ENCODE measurements at regions not wholly inside any gene's neighbourhood (a gene's known extent, or its start where the extent isn't known, plus 50 kb on each side); places are given as distances from the start of the nearest gene placed in this dataset.

DNA sequence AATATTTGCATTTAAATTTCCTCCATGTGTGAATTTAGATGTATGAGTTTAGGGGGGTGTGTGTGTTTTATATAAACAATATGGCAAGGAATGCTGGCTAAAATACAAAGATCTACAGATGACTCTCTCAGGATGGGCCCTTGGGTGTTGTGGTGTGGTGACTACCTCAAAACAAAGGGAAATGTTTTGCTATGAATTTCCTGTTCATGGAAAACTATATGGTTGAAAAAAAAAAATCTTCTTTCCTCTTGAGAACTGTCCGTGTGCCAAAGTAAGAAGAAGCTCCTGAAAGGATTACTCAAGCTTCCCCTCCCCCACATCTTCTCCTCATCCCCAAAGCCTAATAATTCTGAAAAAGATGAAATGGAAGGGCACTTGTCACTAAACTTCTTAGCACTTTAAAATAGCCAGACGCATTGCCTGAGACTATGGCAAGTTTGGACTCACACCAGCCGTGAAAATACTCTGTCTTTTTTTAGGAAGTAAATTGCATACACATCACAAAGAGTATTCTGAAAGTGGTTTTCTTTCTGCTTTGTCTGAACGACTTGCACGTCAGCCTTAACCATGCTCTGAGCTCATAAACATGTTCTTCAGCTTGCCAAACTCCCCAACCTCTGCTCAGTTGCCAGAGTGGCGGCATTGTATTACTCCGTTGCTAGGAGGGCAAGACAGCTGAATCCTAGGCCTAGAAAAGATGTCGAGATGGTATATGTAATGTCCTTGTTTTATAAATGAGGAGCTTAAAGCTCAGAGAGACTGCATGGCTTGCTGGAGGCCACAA, 250.4 kb upstream of the JADE1 start:
- POLR2A ChIA-PET = no interaction called here
- Histone ChIP-seq H3K27ac (ENCODE audit: extremely low read length, insufficient read depth, low read length) (no peak overlapping the region), H3K27me3 (ENCODE audit: control insufficient read depth in 1 of 2, insufficient read depth in 2 of 2, low read length in 2 of 2) (no peaks in the 10 kb centered on the region), H3K4me1 (ENCODE audit: insufficient read depth, low read length) (peaks cover 14% of the 10 kb centered on the region), H3K4me3 (replicated peaks in 1 of 3; ENCODE audit: insufficient read depth in 1 of 3, low read depth in 2 of 3, low read length in 3 of 3) (no peak overlapping the region), H3K4me2 (ENCODE audit: low read depth, low read length) (no peak overlapping the region), H3K9ac (ENCODE audit: insufficient read depth, low read depth, low read length) (no peak overlapping the region), H2AFZ (ENCODE audit: low read length) (no peak overlapping the region), H4K20me1 (ENCODE audit: insufficient read depth, low read length) (no peaks in the 10 kb centered on the region), H3K36me3 (replicated peaks in 1 of 2; ENCODE audit: control insufficient read depth in 1 of 2, insufficient read depth in 2 of 2, low read length in 2 of 2) (no peaks in the 10 kb centered on the region), H3K9me3 (ENCODE audit: low read length) (no peaks in the 10 kb centered on the region), H3K79me2 (ENCODE audit: insufficient read depth, low read length) (no peaks in the 10 kb centered on the region)
- intact Hi-C loops (cut with micrococcal nuclease; ENCODE audit: unreplicated experiment) = no loop called here
- FAIRE-seq = no peak
- no TSS peak for BruUV-seq (replicated peaks)
- in situ Hi-C loops (cut with HindIII; ENCODE audit: extremely low pct_ligation_motif_present, low pct_unique_long_range_greater_than_20kb) = loop anchor here (25.0 kb wide), 2 partner anchors 253 to 372 kb away; partner anchors contain the start of gene JADE1
- ATAC-seq = no peak
- WGBS (ENCODE audit: low lambda C conversion rate) = 42% methylated on average over 8 of the region's 8 CpGs
- CTCF ChIA-PET (ENCODE audit: low intra/inter-chr PET ratio, low total read pairs) = no interaction called here
- DNase-seq (ENCODE audit: low spot score) = no peak
- TF ChIP-seq PRMT3 (CRISPR knock-in tag; IDR thresholded peaks at IDR 0.05; ENCODE audit: borderline replicate concordance, low read depth) (no peak), REPIN1 (CRISPR knock-in tag; IDR thresholded peaks at IDR 0.05; ENCODE audit: borderline replicate concordance, low read depth) (no peak), KMT2B (CRISPR knock-in tag; IDR thresholded peaks at IDR 0.05) (no peak), ZNF451 (CRISPR knock-in tag; IDR thresholded peaks at IDR 0.05) (no peak), ZNF678 (CRISPR knock-in tag; IDR thresholded peaks at IDR 0.05) (no peak)
- TF ChIP-seq, protein P1, sequence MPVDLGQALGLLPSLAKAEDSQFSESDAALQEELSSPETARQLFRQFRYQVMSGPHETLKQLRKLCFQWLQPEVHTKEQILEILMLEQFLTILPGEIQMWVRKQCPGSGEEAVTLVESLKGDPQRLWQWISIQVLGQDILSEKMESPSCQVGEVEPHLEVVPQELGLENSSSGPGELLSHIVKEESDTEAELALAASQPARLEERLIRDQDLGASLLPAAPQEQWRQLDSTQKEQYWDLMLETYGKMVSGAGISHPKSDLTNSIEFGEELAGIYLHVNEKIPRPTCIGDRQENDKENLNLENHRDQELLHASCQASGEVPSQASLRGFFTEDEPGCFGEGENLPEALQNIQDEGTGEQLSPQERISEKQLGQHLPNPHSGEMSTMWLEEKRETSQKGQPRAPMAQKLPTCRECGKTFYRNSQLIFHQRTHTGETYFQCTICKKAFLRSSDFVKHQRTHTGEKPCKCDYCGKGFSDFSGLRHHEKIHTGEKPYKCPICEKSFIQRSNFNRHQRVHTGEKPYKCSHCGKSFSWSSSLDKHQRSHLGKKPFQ (CRISPR knock-in tag; IDR thresholded peaks at IDR 0.05; ENCODE audit: insufficient replicate concordance) = no peak

Measured in HepG2 (cell line).